ENCODE measurements at regions not wholly inside any gene's neighbourhood (a gene's known extent, or its start where the extent isn't known, plus 50 kb on each side); places are given as distances from the start of the nearest gene placed in this dataset.

- H3K4me1 ChIP-seq = no peaks in the 10 kb centered on the region
- H3K27ac ChIP-seq = no peak overlapping the region
- ATAC-seq = no peak
- no peak for DNase-seq
- 92 to 96% (median 94%) methylated on average over 2 of the region's 2 CpGs for WGBS, 4 donors
- H3K4me3 ChIP-seq = no peak overlapping the region
- intact Hi-C loops (cut with DNase I) = no loop called here
- H3K9me3 ChIP-seq = no peaks in the 10 kb centered on the region
- no peaks in the 10 kb centered on the region for H3K27me3 ChIP-seq
- TF ChIP-seq, protein P1, sequence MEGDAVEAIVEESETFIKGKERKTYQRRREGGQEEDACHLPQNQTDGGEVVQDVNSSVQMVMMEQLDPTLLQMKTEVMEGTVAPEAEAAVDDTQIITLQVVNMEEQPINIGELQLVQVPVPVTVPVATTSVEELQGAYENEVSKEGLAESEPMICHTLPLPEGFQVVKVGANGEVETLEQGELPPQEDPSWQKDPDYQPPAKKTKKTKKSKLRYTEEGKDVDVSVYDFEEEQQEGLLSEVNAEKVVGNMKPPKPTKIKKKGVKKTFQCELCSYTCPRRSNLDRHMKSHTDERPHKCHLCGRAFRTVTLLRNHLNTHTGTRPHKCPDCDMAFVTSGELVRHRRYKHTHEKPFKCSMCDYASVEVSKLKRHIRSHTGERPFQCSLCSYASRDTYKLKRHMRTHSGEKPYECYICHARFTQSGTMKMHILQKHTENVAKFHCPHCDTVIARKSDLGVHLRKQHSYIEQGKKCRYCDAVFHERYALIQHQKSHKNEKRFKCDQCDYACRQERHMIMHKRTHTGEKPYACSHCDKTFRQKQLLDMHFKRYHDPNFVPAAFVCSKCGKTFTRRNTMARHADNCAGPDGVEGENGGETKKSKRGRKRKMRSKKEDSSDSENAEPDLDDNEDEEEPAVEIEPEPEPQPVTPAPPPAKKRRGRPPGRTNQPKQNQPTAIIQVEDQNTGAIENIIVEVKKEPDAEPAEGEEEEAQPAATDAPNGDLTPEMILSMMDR (IDR thresholded peaks at IDR 0.05) = no peak
- TF ChIP-seq POLR2A (IDR thresholded peaks at IDR 0.05) = no peak
- H3K36me3 ChIP-seq = no peaks in the 10 kb centered on the region
Observed at GRCh38 chr2:83176539-83176938, 1282.5 kb downstream of the SUCLG1 start.

GRCh38 chr2:83172841-83173240, 1286.2 kb downstream of the SUCLG1 start:
- Histone ChIP-seq H3K9me3 (no peaks in the 10 kb centered on the region), H3K27ac (no peak overlapping the region), H3K4me1 (no peaks in the 10 kb centered on the region), H3K36me3 (no peaks in the 10 kb centered on the region), H3K27me3 (no peaks in the 10 kb centered on the region), H3K4me3 (no peak overlapping the region)
- WGBS, 4 donors = 90 to 93% (median 92%) methylated on average over 2 of the region's 2 CpGs
- no peak for TF ChIP-seq POLR2A (IDR thresholded peaks at IDR 0.05)
- TF ChIP-seq, protein P1 (IDR thresholded peaks at IDR 0.05) = no peak
- intact Hi-C loops (cut with DNase I) = no loop called here
- no peak for DNase-seq
- ATAC-seq = no peak

DNA sequence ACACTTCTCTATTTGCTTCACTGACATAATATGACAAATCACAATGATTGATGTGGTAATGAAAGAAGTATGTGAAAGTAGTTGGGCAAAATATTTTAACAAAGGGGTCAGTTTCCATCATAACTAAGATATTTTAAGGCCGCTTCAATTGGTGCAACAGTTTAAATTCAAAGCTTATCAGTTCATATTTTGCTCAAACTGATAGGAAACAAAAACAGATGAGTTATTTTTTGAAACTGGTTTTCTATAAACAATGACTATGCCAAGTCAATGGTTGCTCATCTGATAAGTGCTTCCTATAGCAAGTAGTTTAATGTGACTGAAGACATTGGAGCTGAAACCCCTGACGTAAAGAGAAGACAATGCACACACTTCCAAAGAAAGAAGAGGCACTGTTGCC, 1290.7 kb downstream of the SUCLG1 start:
- ATAC-seq = no peak
- Histone ChIP-seq H3K36me3 (no peaks in the 10 kb centered on the region), H3K4me3 (no peak overlapping the region), H3K9me3 (no peaks in the 10 kb centered on the region), H3K27me3 (no peaks in the 10 kb centered on the region), H3K4me1 (no peaks in the 10 kb centered on the region), H3K27ac (no peak overlapping the region)
- intact Hi-C loops (cut with DNase I) = no loop called here
- WGBS, 4 donors = 80 to 89% (median 86%) methylated on average over 2 of the region's 2 CpGs
- TF ChIP-seq POLR2A (IDR thresholded peaks at IDR 0.05) = no peak
- TF ChIP-seq, protein P1 (IDR thresholded peaks at IDR 0.05) = no peak
- DNase-seq = no peak

DNA sequence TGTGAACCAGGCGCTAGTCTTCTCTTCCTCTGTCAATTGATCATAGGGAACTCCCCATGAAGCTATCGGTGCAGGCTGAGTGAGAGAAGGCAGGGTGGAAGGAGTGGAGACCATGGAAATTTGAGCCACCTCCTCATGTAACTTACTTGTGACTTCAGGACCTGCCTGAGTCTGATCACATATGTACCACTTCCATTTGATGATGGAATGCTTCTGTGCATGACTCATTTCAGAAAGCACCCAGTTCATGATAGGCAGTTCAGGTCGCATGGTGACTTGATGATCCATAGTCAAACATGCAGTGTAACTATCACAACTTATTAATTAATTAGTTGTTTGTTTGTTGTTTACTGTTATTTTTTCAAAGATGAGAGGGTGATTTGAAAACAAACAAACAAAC, 1296.7 kb downstream of the SUCLG1 start:
- no peaks in the 10 kb centered on the region for H3K9me3 ChIP-seq
- intact Hi-C loops (cut with DNase I) = no loop called here

More for the DNA sequence above, 1296.7 kb downstream of the SUCLG1 start:
- TF ChIP-seq POLR2A (IDR thresholded peaks at IDR 0.05) = no peak
- TF ChIP-seq, protein P1 (IDR thresholded peaks at IDR 0.05) = no peak
- H3K4me3 ChIP-seq = no peak overlapping the region
- H3K27ac ChIP-seq = no peak overlapping the region
- H3K4me1 ChIP-seq = no peaks in the 10 kb centered on the region
- WGBS, 4 donors = 90 to 99% (median 93%) methylated on average over 3 of the region's 3 CpGs
- ATAC-seq (no peak), DNase-seq (no peak)
- H3K27me3 ChIP-seq = no peaks in the 10 kb centered on the region
- H3K36me3 ChIP-seq = no peaks in the 10 kb centered on the region

All from heart left ventricle (tissue), 16 donors.